A549 (cell line): ENCODE measurements at regions not wholly inside any gene's neighbourhood (a gene's known extent, or its start where the extent isn't known, plus 50 kb on each side); places are given as distances from the start of the nearest gene placed in this dataset.

Source experiments
- ATAC-seq, 2 experiments: fragments of 200-7000 bp in 1 of 2; fragments of >200 bp in 1 of 2; cut with Nextera tagmentation in 1 of 2; cut with Tn5 transposase in 1 of 2; 3 replicates each; pipeline versions ENCODE4 v1.8.0 to v1.9.1; 2018 to 2020; ENCODE audit warnings: mild to moderate bottlenecking in 1 of 2, moderate library complexity in 1 of 2
- CTCF ChIA-PET: fragments of 300-600 bp; sonication (Branson Sonifier 250); formaldehyde crosslinking; extraction: SDS; loops from one replicate; lab custom pipeline; 2021; ENCODE audit warnings: antibody characterized with exemption, inconsistent platforms; lab: Yijun Ruan, JAX
- POLR2A ChIA-PET: fragments of 350-600 bp; formaldehyde crosslinking; extraction: SDS; loops from one replicate; lab custom pipeline; 2021; ENCODE audit warnings: antibody characterized with exemption, inconsistent platforms; lab: Yijun Ruan, JAX
- DNase-seq, 2 experiments: peaks; one replicate each; pipeline versions ENCODE4 v3.0.0 to v3.0.0-alpha.2; 2011 to 2016; ENCODE audit warnings: low read depth in 1 of 2, low spot score in 1 of 2
- FAIRE-seq: peaks from 2 replicates; lab custom pipeline; 2011; peaks lifted over from hg19 to GRCh38; lab: Jason Lieb, UNC
- H3K27ac ChIP-seq, 2 experiments: fragments of >200 bp; sonication (Bioruptor Twin); formaldehyde crosslinking; 3 replicates each; pipeline ENCODE4 v1.5.1; 2016 to 2017
- H3K4me1 ChIP-seq: fragments of >200 bp; sonication (Bioruptor Twin); formaldehyde crosslinking; 3 replicates; pipeline ENCODE4 v1.6.1; 2016
- H3K4me2 ChIP-seq: fragments of >200 bp; sonication (Bioruptor Twin); formaldehyde crosslinking; 3 replicates; pipeline ENCODE4 v1.6.1; 2016
- H3K4me3 ChIP-seq: fragments of >200 bp; sonication (Bioruptor Twin); formaldehyde crosslinking; 3 replicates; pipeline ENCODE4 v1.5.1; 2016
- H3K9me3 ChIP-seq: fragments of >200 bp; sonication (Bioruptor Twin); formaldehyde crosslinking; 3 replicates; pipeline ENCODE4 v1.6.1; 2016
- CBX8 ChIP-seq: fragments of 200-600 bp; sonication (generic); IDR thresholded peaks from 2 replicates; pipeline ENCODE4 v1.6.1; 2016
- CEBPB ChIP-seq, 2 experiments: fragments of >200 bp in 1 of 2; sonication (Bioruptor Twin) in 1 of 2; formaldehyde crosslinking in 1 of 2; IDR thresholded peaks; 2 replicates each; pipeline ENCODE4 v1.6.1; 2012 to 2016
- CHD4 ChIP-seq: fragments of 200-600 bp; sonication (generic); IDR thresholded peaks from 2 replicates; pipeline ENCODE4 v1.6.1; 2016; ENCODE audit warnings: antibody characterized with exemption, mild to moderate bottlenecking, borderline replicate concordance
- CTCF ChIP-seq: fragments of >200 bp; sonication (Bioruptor Twin); formaldehyde crosslinking; IDR thresholded peaks from 3 replicates; pipeline ENCODE4 v1.5.1; 2016
- EHMT2 ChIP-seq: fragments of 200-600 bp; sonication (generic); IDR thresholded peaks from 2 replicates; pipeline ENCODE4 v1.6.1; 2016; ENCODE audit warnings: antibody characterized with exemption, low read depth, mild to moderate bottlenecking, moderate library complexity
- ESRRA ChIP-seq: fragments of 150-350 bp; IDR thresholded peaks from 2 replicates; pipeline ENCODE4 v1.6.1; 2014; ENCODE audit warnings: mild to moderate bottlenecking, low read length, borderline replicate concordance
- FOXS1 ChIP-seq: fragments of 250-450 bp; sonication (Bioruptor Pico); IDR thresholded peaks from 2 replicates; pipeline ENCODE4 v1.5.0; 2020; ENCODE audit warnings: mild to moderate bottlenecking, moderate library complexity
- HES2 ChIP-seq: fragments of >200 bp; sonication (Bioruptor Twin); formaldehyde crosslinking; IDR thresholded peaks from 2 replicates; pipeline ENCODE4 v1.6.1; 2016
- HMGXB4 ChIP-seq: fragments of 250-450 bp; sonication (Bioruptor Pico); IDR thresholded peaks from 2 replicates; pipeline ENCODE4 v1.5.0; 2021; ENCODE audit warnings: mild to moderate bottlenecking, moderate library complexity, borderline replicate concordance
- HOXA7 ChIP-seq: fragments of 250-450 bp; sonication (Bioruptor Pico); IDR thresholded peaks from 2 replicates; pipeline ENCODE4 v1.5.0; 2020; ENCODE audit warnings: mild to moderate bottlenecking, moderate library complexity
- HOXB13 ChIP-seq: fragments of 250-450 bp; sonication (Bioruptor Pico); IDR thresholded peaks from 2 replicates; pipeline ENCODE4 v1.5.0; 2020; ENCODE audit warnings: low read depth, mild to moderate bottlenecking, moderate library complexity
- JUN ChIP-seq, 2 experiments: fragments of >200 bp; sonication (Bioruptor Twin); formaldehyde crosslinking; IDR thresholded peaks; 2 replicates in 1 of 2; 3 replicates in 1 of 2; pipeline ENCODE4 v1.6.1; 2016 to 2017
- JUNB ChIP-seq: fragments of >200 bp; sonication (Bioruptor Twin); formaldehyde crosslinking; IDR thresholded peaks from 2 replicates; pipeline ENCODE4 v1.6.1; 2016
- MAZ ChIP-seq: fragments of 150-350 bp; IDR thresholded peaks from 2 replicates; pipeline ENCODE4 v1.6.1; 2014; ENCODE audit warnings: antibody characterized with exemption, low read depth, low read length, borderline replicate concordance
- MYC ChIP-seq: IDR thresholded peaks from 2 replicates; pipeline ENCODE4 v1.6.1; 2012; ENCODE audit warnings: mild to moderate bottlenecking, inconsistent platforms, low read length, improper control_type of control experiment, borderline replicate concordance
- NR3C1 ChIP-seq: fragments of >200 bp; sonication (Bioruptor Twin); formaldehyde crosslinking; IDR thresholded peaks from 3 replicates; pipeline ENCODE4 v1.6.1; 2017
- PBX3 ChIP-seq: IDR thresholded peaks from 2 replicates; pipeline ENCODE4 v1.6.1; 2012
- PHF8 ChIP-seq: fragments of 200-600 bp; sonication (generic); IDR thresholded peaks from 2 replicates; pipeline ENCODE4 v1.6.1; 2016; ENCODE audit warnings: low read depth, mild to moderate bottlenecking, antibody characterized with exemption, moderate library complexity, borderline replicate concordance
- RARB ChIP-seq: fragments of 250-450 bp; sonication (Bioruptor Pico); IDR thresholded peaks from 2 replicates; pipeline ENCODE4 v1.8.0; 2021; ENCODE audit warnings: mild to moderate bottlenecking, moderate library complexity
- RFX5 ChIP-seq: fragments of 450-650 bp; IDR thresholded peaks from 2 replicates; pipeline ENCODE4 v1.7.1; 2014; ENCODE audit warnings: antibody characterized with exemption, mild to moderate bottlenecking, moderate library complexity
- SMC3 ChIP-seq: fragments of >200 bp; sonication (Bioruptor Twin); formaldehyde crosslinking; IDR thresholded peaks from 3 replicates; pipeline ENCODE4 v1.6.1; 2018; ENCODE audit warnings: inconsistent platforms
- SREBF2 ChIP-seq: fragments of 450-650 bp; IDR thresholded peaks from 2 replicates; pipeline ENCODE4 v1.6.1; 2014; ENCODE audit warnings: mild to moderate bottlenecking, moderate library complexity
- USF2 ChIP-seq: fragments of 450-650 bp; IDR thresholded peaks from 2 replicates; pipeline ENCODE4 v1.6.1; 2014; ENCODE audit warnings: antibody characterized with exemption
- ZC3H11A ChIP-seq: fragments of 450-650 bp; IDR thresholded peaks from 2 replicates; pipeline ENCODE4 v1.6.1; 2014; ENCODE audit warnings: antibody characterized with exemption, mild to moderate bottlenecking
- ZSCAN20 ChIP-seq: fragments of 250-450 bp; sonication (Bioruptor Pico); IDR thresholded peaks from 2 replicates; pipeline ENCODE4 v1.8.0; 2022; ENCODE audit warnings: mild to moderate bottlenecking, moderate library complexity
- WGBS: methylation state at CpG from one replicate; pipeline ENCODE4 v1.1.6; 2017; ENCODE audit errors: missing lambda C conversion rate; 5-methylcytosine and 5-hydroxymethylcytosine counted together

GRCh38 chr16:46428108-46429061 is 192.8 kb downstream of the SHCBP1 start:
- no peak for FAIRE-seq
- ATAC-seq = no peak
- Histone ChIP-seq H3K4me2 (no peak overlapping the region), H3K4me3 (no peak overlapping the region), H3K27ac (no peak overlapping the region), H3K4me1 (no peaks in the 10 kb centered on the region), H3K9me3 (no peaks in the 10 kb centered on the region)
- 75% methylated on average over 81 of the region's 81 CpGs for WGBS
- TF ChIP-seq HOXA7 (no peak), CBX8 (no peak), JUN (IDR thresholded peaks at IDR 0.05) (no peak), ZC3H11A (no peak), HES2 (no peak), HOXB13 (CRISPR knock-in tag) (no peak)
- POLR2A ChIA-PET = no interaction called here
- CTCF ChIA-PET = no interaction called here
- DNase-seq = no peak

GRCh38 chr16:46427340-46428107 is 193.7 kb downstream of the SHCBP1 start:
- POLR2A ChIA-PET = no interaction called here
- CTCF ChIA-PET = no interaction called here
- TF ChIP-seq CBX8 (no peak), HOXA7 (no peak), PBX3 (no peak), CHD4 (no peak), PHF8 (no peak), SREBF2 (no peak), RARB (CRISPR knock-in tag) (no peak), ESRRA (no peak), MAZ (no peak), JUNB (no peak), EHMT2 (no peak), NR3C1 (no peak), CEBPB (IDR thresholded peaks at IDR 0.05) (no peak), SMC3 (no peak)
- Histone ChIP-seq H3K27ac (no peak overlapping the region), H3K4me3 (no peak overlapping the region), H3K4me2 (no peak overlapping the region), H3K9me3 (no peaks in the 10 kb centered on the region), H3K4me1 (no peaks in the 10 kb centered on the region)
- ATAC-seq = no peak
- FAIRE-seq = no peak
- no peak for DNase-seq
- WGBS = 61% methylated on average over 45 of the region's 48 CpGs

GRCh38 chr16:46426336-46426735 is 194.8 kb downstream of the SHCBP1 start:
- Histone ChIP-seq H3K9me3 (no peaks in the 10 kb centered on the region), H3K4me2 (no peak overlapping the region), H3K27ac (no peak overlapping the region), H3K4me3 (no peak overlapping the region)
- ChIA-PET POLR2A (no interaction called here), CTCF (no interaction called here)
- DNase-seq (no peak), ATAC-seq (no peak)
- 8% methylated on average over 1 of the region's 1 CpG for WGBS
- TF ChIP-seq JUN (IDR thresholded peaks at IDR 0.05) (no peak), MYC (no peak), CTCF (no peak), ZSCAN20 (no peak), HOXB13 (CRISPR knock-in tag) (no peak), FOXS1 (CRISPR knock-in tag) (no peak), RFX5 (no peak), SREBF2 (no peak), PHF8 (no peak), HMGXB4 (CRISPR knock-in tag) (no peak), CEBPB (IDR thresholded peaks at IDR 0.05) (no peak), USF2 (no peak)
- TF ChIP-seq, all 56 proteins: peak for 0
- FAIRE-seq = no peak
- H3K4me1 ChIP-seq = no peaks in the 10 kb centered on the region
